Inflammatory macrophage treated with lipopolysaccharide for 1 hour (primary cell): ENCODE measurements at regions not wholly inside any gene's neighbourhood (a gene's known extent, or its start where the extent isn't known, plus 50 kb on each side); places are given as distances from the start of the nearest gene placed in this dataset.
"Not testable (repeated sequence)": the region's sequence is repeated elsewhere in the genome, so short reads cannot be mapped to it uniquely, and the experiment has no call there.

Experiments
- DNase-seq, 2 donors: peaks; one replicate each; pipeline ENCODE4 v3.0.0-alpha.2; 2020 to 2022

GRCh38 chrX:115408771-115409400, 119.4 kb downstream of the LUZP4 start:
- DNase-seq = no peak

- no peak for DNase-seq
Measured at GRCh38 chrX:115409551-115409950, 120.0 kb downstream of the LUZP4 start.

- DNase-seq = no peak
Measured at GRCh38 chrX:115410731-115411428, 121.4 kb downstream of the LUZP4 start.

GRCh38 chrX:115413246-115413878, 123.8 kb downstream of the LUZP4 start:
- no peak for DNase-seq

- DNase-seq = no peak
Measured at GRCh38 chrX:115419069-115419468, 129.6 kb downstream of the LUZP4 start.

GRCh38 chrX:115423086-115423485, 133.6 kb downstream of the LUZP4 start:
- DNase-seq = no peak

GRCh38 chrX:115425359-115425758, 135.6 kb upstream of the PLS3 start:
- no peak for DNase-seq

GRCh38 chrX:115427861-115428410, 133.0 kb upstream of the PLS3 start:
- DNase-seq = no peak

- DNase-seq = not testable (repeated sequence)
Measured at GRCh38 chrX:115434834-115435233, 126.1 kb upstream of the PLS3 start.

- DNase-seq = no peak
Measured at GRCh38 chrX:115437841-115438595, 123.0 kb upstream of the PLS3 start.

GRCh38 chrX:115448146-115448545, 112.8 kb upstream of the PLS3 start:
- no peak for DNase-seq

GRCh38 chrX:115449742-115450141, 111.2 kb upstream of the PLS3 start:
- peak in 1 of 2 donors; percentile 10 for DNase-seq

GRCh38 chrX:115452251-115452650, 108.7 kb upstream of the PLS3 start:
- no peak for DNase-seq

GRCh38 chrX:115459883-115460880, 100.8 kb upstream of the PLS3 start:
- no peak for DNase-seq

GRCh38 chrX:115462406-115462805, 98.6 kb upstream of the PLS3 start:
- DNase-seq = no peak

- DNase-seq = no peak
Measured at GRCh38 chrX:115467961-115468360, 93.0 kb upstream of the PLS3 start.

- no peak for DNase-seq
Measured at GRCh38 chrX:115472131-115472530, 88.8 kb upstream of the PLS3 start.

GRCh38 chrX:115486510-115486909, 74.5 kb upstream of the PLS3 start:
- no peak for DNase-seq

GRCh38 chrX:115487608-115488007, 73.4 kb upstream of the PLS3 start:
- DNase-seq = no peak

GRCh38 chrX:115490814-115491213, 70.2 kb upstream of the PLS3 start:
- DNase-seq = no peak

- DNase-seq = peak; percentile 8 to 15
Measured at GRCh38 chrX:115491766-115492165, 69.2 kb upstream of the PLS3 start.

GRCh38 chrX:115493015-115493414, 68.0 kb upstream of the PLS3 start:
- DNase-seq = no peak
